OCI-M2 (cell line): ENCODE measurements at regions not wholly inside any gene's neighbourhood (a gene's known extent, or its start where the extent isn't known, plus 50 kb on each side); places are given as distances from the start of the nearest gene placed in this dataset.

Experiments
- DNase-seq: peaks from one replicate; lab custom pipeline; 2025; ENCODE audit not compliant: unreplicated experiment; lab: John Stamatoyannopoulos, UW

- no peak for DNase-seq
These were observed 289.4 kb upstream of the CXCR4 start for GRCh38 chr2:136407117-136407951.

DNA sequence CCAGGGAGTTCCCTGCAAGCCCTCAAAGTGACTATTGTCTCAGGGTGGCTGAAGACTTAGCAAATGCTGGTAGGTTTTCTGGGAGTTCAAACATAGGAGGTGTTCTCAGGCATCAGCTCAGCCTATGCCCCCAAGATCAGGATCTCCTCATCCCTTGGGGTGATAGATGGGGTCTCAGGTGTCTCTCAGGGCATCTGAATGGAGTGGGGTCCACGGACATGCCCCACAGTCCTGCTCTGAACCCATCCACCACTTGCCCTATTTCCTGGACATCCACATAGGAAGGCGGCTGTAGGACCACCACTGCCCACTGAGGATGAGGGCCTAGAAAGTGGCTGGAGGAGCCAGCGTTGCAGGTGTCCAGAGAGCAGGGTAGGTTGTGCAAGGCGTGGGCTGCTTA, 287.0 kb upstream of the CXCR4 start:
- no peak for DNase-seq

DNA sequence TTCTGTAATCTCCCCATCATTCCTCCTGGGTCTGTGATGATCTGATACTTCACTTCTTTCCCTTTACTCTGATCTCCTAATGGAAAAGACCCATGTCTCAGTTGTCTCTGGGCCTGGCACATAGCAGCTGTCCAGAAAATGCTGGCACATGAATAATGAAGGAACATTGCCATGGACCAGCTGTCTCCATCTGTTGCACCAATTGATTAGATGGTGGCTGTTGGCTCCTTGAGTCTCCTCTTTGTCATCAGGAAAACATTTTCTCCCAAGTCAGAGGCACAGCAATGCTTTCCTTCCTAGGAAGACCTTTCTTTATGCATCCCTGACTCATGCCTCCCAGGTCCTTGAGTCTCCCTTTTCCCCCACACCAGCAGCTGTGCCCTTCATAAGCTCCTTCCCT, 286.2 kb upstream of the CXCR4 start:
- DNase-seq: no peak

DNA sequence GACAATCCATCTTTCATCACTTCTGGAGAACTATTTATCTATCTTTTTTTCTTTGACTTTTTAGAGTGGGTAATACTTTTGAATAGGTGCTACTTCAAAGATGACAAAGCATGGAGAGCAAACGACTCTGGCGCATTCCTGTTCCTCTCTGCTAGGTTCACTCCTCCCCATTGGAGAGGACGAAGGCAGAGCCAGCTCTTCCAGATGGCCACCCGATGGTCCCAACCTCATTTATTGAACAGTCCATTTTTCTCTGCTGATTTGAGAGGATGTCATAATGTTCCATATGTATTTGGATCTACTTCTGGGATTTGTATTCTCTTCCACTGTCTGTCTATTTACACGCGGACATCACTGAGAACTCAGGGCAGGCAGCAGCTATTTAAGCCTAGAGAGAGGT, 284.3 kb upstream of the CXCR4 start:
- no peak for DNase-seq

- DNase-seq: no peak
These were observed 281.8 kb upstream of the CXCR4 start for GRCh38 chr2:136399667-136400289.

DNA sequence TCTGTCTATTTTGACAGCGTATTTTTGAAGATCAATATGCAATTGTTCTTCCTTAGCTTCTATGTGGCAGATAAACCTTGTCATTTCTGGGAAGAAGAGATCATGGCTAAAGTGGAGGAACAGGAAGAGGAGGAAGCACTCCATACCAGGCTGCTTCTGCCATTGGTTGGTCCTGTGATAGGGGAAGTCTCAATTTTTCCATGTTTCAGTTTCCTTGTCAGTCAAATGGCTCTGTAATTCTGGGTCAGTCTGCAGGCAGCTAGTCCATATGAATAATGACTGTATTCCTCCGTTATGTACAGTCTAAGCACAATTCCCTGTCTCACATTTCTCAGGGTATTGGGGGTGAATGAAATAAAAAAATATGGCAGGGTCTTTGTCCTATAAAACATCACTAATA, 277.6 kb upstream of the CXCR4 start:
- no peak for DNase-seq

GRCh38 chr2:136394136-136395060, 276.4 kb upstream of the CXCR4 start:
- DNase-seq: no peak

GRCh38 chr2:136393514-136393913, 275.6 kb upstream of the CXCR4 start:
- DNase-seq: no peak

- no peak for DNase-seq
These were observed 275.1 kb upstream of the CXCR4 start for GRCh38 chr2:136392897-136393505.

- DNase-seq: no peak
These were observed 271.9 kb upstream of the CXCR4 start for GRCh38 chr2:136389809-136390208.

- no peak for DNase-seq
These were observed 268.1 kb upstream of the CXCR4 start for GRCh38 chr2:136386046-136386445.

DNA sequence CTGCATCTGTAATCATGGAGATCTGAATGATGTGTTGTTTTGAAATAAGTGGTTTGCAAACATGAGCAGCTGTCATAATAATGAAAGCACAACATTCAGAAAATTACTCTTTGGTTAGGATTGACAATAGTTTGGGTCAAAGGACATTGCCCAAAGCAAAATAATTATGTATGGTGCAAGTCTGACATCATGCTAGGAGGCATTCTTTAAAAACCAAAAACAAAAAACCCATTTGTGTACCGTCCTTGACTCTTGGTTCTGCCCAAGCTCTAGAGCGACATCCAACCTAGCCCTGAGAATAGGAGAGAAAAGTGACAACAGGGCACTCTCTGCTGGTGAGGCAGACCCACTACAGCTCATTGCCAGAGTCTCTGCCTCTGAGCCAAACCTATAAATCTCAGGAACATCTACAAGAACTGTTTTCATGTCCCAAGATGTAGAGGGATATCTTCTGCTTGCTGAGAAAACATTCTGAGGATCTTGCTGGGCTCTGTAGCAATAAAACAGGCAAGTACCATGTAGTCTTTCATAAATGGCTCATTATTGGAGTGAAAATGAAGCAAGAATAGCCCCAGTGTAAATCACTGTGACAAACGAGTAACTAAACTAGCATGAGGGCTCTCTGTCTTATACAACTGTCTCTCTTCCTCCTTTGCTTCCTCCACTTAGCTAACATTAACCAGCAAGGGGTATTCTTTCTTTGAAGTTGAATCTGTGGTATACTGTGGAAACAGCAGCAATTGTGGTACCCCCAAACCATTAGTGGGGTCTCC, 266.8 kb upstream of the CXCR4 start:
- no peak for DNase-seq

DNA sequence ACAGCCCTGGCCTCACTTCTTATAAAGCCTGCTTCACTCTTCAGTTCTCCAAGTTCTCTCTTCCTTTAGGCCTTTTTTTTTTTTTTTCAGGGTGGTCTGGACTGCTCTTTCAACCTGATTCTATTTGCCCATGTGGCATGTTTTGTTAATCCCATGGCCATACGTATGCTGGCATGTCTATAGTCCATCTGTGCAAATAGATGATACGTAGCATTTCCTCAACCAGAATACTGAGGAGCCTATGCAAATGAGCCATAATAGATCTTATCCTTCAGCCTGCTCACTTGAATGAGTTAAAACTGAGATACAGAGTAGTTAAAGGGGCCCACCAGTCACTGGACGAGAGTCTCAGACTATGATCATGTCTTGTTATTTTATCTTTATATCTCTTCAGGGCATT, 265.2 kb upstream of the CXCR4 start:
- no peak for DNase-seq

GRCh38 chr2:136381722-136382633, 264.0 kb upstream of the CXCR4 start:
- DNase-seq: no peak

GRCh38 chr2:136381245-136381644, 263.3 kb upstream of the CXCR4 start:
- no peak for DNase-seq

DNA sequence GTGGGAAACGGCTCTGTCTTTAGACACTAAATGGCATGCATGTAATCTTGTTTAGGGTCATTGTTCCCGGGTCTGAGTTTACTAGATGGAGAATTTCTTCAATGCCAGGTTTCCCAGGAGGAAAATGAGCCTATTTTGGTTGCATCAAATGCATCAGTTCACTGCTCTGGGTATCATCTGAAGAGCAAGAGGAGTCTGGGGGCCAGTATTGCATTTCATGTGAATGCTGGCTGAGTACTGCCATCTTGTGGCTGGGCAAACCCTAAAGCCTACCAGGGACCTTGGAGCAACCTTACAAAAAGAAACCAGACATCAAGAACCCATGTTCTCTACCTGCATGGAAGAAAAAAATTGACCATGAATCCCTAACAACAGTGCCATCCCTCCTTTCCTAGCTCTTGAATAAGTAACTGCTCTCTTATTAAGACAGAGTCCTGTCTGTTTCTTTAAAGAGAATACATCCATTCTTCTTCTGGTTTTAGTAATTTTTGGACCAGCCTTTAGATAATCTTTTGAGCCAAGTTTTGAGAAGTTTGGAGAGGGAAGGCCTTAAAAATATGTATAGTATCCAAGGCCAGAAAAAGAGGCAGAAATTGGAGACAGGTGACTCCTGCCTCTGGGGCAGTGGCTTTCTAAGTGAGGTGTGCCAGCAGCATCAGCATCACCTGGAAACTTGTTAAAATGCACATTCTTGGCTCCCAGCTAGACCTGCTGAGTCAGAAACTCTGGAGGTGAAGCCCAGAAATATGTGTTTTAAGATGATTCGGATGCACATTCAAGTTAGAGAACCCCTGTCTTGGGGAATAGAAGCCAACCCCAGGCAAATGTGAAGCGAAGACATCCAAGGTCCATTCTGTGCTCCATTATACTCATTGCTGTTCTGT, 261.0 kb upstream of the CXCR4 start:
- no peak for DNase-seq

GRCh38 chr2:136377423-136378382, 259.8 kb upstream of the CXCR4 start:
- DNase-seq: no peak
